Stimulated activated CD4-positive, alpha-beta T cell treated with anti-CD3 and anti-CD28 coated beads, Interleukin-15, amount 100 ng/mL, for 48 hours (primary cell): ENCODE measurements at regions not wholly inside any gene's neighbourhood (a gene's known extent, or its start where the extent isn't known, plus 50 kb on each side); places are given as distances from the start of the nearest gene placed in this dataset.

Experiments used
- DNase-seq, 2 donors: peaks; one replicate each; pipeline ENCODE4 v3.0.0-alpha.2; 2020; ENCODE audit warnings: low read depth in 2 of 2

- DNase-seq = no peak
Observed at GRCh38 chr10:63708421-63708820, 187.2 kb downstream of the REEP3 start.

- no peak for DNase-seq
Observed at GRCh38 chr10:63710703-63711102, 189.5 kb downstream of the REEP3 start.

- no peak for DNase-seq
Observed at GRCh38 chr10:63711361-63711760, 190.2 kb downstream of the REEP3 start.

GRCh38 chr10:63711867-63712716, 190.9 kb downstream of the REEP3 start:
- no peak for DNase-seq

GRCh38 chr10:63712717-63713115, 191.5 kb downstream of the REEP3 start:
- DNase-seq = no peak

GRCh38 chr10:63713191-63714144, 192.3 kb downstream of the REEP3 start:
- no peak for DNase-seq

- DNase-seq = no peak
Observed at GRCh38 chr10:63716016-63716580, 194.9 kb downstream of the REEP3 start.

- DNase-seq = no peak
Observed at GRCh38 chr10:63717027-63717715, 196.0 kb downstream of the REEP3 start.

GRCh38 chr10:63718006-63718405, 196.8 kb downstream of the REEP3 start:
- DNase-seq = no peak

- DNase-seq = no peak
Observed at GRCh38 chr10:63718421-63718820, 197.2 kb downstream of the REEP3 start.

GRCh38 chr10:63719226-63719856, 198.1 kb downstream of the REEP3 start:
- no peak for DNase-seq

- peak; percentile 5 to 29 for DNase-seq
Observed at GRCh38 chr10:63720072-63720537, 198.9 kb downstream of the REEP3 start.

- no peak for DNase-seq
Observed at GRCh38 chr10:63720676-63721075, 199.5 kb downstream of the REEP3 start.

GRCh38 chr10:63722537-63722936, 201.3 kb downstream of the REEP3 start:
- no peak for DNase-seq

GRCh38 chr10:63723320-63723719, 202.1 kb downstream of the REEP3 start:
- no peak for DNase-seq

GRCh38 chr10:63723741-63724140, 202.5 kb downstream of the REEP3 start:
- DNase-seq = no peak

GRCh38 chr10:63724922-63725321, 203.7 kb downstream of the REEP3 start:
- no peak for DNase-seq

GRCh38 chr10:63726867-63727266, 205.7 kb downstream of the REEP3 start:
- DNase-seq = no peak

GRCh38 chr10:63727636-63728035, 206.4 kb downstream of the REEP3 start:
- no peak for DNase-seq

GRCh38 chr10:63735305-63735704, 214.1 kb downstream of the REEP3 start:
- DNase-seq = no peak

GRCh38 chr10:63738410-63738809, 217.2 kb downstream of the REEP3 start:
- DNase-seq = no peak
